COLO668 (cell line): ENCODE measurements at regions not wholly inside any gene's neighbourhood (a gene's known extent, or its start where the extent isn't known, plus 50 kb on each side); places are given as distances from the start of the nearest gene placed in this dataset.

ENCODE experiments used
- DNase-seq: peaks from one replicate; lab custom pipeline; 2025; ENCODE audit not compliant: unreplicated experiment; lab: John Stamatoyannopoulos, UW

DNA sequence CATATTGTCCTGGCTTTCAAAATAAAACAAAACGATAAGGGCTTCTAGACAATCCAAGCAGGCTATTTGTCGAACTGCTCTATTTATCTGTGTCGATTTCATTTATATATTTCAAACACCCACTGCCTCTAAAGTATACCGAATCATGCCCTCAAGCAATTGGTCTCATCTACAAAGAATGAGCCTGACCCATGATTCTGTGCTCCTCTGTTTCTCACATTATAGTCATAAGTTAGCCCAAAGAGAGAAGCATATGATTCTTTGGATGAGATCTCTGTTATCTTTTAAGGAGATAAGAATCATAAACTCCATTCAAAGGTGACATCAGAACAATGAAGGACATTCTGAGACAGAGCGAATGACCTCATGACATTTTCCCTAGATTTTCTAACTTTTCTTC lies 191.1 kb downstream of the MAP2K6 start:
- no peak for DNase-seq

- DNase-seq = no peak
These were observed 191.8 kb downstream of the MAP2K6 start for GRCh38 chr17:69606142-69606800.

DNA sequence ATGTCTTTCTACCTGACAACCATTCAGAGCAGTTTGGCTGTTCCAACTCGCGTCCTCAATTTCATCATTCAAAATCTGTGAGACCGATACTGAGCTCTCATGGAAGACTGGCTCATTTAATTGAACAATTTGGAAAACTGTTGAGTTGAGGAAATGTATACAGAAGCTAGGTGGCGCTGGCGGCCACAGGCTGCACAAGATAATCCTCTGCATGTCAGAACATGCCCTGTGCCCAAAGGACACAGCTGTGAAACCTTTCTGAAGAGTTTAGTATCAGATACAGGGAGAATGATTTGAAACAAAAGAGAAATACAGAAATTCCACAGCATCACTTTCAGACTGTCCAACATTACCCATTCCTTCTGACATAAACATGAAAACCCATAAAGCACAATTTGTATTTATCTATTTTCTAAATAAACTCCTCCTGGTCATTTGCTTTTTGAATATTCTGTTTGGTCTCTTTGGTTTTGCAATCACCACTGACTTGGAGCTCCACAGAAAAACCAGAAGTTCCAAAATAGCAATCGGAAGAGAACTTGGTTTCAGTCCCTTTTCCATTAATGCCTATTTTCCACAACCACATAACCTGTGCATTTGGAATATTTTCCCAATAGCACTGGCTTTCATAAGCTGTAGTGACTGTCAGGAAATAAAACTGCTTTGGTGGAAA lies 192.8 kb downstream of the MAP2K6 start:
- DNase-seq = peak; percentile 57

DNA sequence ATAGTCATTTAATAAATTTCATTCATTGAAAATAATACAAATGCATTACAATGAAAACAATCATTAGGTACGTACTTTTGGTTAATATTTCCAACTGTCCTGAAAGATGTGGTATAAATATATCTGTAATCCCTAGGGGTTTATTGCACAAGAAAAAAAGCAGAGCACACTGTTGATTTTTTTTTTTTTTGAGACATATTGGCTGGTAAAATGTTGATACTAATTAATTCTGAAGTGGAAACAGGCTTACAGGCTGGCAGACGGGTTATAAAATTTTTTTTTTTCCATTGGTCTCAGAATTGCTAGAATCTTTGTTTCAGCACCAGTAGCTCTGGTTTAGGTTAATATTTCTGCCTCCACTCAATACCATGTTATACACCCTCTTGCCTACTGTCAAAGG lies 193.6 kb downstream of the MAP2K6 start:
- DNase-seq = no peak

GRCh38 chr17:69608808-69609472 lies 194.4 kb downstream of the MAP2K6 start:
- DNase-seq = no peak

DNA sequence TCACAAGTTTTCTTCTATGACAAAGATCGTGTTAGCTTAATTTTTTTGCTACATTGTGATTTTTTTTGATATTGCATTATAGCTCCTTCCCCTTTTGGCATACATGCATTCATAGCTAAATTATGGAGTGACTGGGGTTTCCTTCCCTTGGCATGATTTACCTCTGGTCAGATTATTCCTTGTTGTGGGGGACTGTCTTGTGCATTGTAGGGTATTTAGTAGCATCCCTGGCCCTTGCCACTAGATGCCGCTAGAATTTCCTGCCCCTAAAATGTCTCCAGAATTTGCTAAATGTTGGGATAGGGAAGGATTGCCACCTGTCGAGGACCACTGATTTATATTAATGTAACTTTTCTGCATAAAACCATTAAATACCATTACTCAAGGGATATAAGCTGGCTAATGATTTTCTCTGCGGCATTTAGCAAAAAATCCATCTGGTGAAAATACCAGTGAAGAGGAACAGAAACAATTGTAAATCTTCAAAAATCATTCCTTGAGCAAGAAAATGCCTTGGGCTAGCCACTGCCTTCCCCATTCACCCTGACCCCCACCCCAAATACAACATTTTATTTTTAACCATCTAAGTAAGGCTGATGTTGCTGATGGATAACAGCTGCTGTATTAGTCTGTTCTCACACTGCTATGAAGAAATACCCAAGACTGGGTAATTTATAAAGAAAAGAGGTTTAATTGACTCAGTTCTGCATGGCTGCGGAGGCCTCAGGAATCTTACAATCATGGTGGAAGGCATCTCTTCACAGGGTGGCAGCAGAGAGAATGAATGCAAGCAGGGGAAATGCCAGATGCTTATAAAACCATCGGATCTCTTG lies 195.2 kb downstream of the MAP2K6 start:
- DNase-seq = peak; percentile 1

- DNase-seq = no peak
These were observed 205.9 kb downstream of the MAP2K6 start for GRCh38 chr17:69620363-69620762.

DNA sequence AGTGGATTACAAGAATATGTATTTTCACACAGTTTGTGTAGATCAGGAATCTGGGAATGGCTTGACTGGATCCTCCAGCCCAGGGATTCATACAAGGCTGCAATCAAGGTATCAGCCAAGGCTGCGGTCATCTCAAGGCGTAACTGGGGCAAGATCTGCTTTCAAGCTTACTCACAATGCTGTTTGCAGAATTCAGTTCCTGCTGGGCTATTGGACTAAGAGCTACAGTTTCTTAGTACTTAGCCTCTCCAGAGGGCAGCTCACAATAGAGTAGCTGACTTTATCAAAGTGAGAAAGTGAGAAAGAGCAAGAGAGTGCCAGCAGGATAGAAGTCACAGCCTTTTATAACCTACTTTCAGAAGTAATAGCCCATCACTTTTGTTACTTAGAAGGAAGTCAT lies 211.0 kb downstream of the MAP2K6 start:
- DNase-seq = no peak

- DNase-seq = no peak
These were observed 215.6 kb downstream of the MAP2K6 start for GRCh38 chr17:69630056-69630635.

- DNase-seq = no peak
These were observed 220.3 kb downstream of the MAP2K6 start for GRCh38 chr17:69634844-69635243.

DNA sequence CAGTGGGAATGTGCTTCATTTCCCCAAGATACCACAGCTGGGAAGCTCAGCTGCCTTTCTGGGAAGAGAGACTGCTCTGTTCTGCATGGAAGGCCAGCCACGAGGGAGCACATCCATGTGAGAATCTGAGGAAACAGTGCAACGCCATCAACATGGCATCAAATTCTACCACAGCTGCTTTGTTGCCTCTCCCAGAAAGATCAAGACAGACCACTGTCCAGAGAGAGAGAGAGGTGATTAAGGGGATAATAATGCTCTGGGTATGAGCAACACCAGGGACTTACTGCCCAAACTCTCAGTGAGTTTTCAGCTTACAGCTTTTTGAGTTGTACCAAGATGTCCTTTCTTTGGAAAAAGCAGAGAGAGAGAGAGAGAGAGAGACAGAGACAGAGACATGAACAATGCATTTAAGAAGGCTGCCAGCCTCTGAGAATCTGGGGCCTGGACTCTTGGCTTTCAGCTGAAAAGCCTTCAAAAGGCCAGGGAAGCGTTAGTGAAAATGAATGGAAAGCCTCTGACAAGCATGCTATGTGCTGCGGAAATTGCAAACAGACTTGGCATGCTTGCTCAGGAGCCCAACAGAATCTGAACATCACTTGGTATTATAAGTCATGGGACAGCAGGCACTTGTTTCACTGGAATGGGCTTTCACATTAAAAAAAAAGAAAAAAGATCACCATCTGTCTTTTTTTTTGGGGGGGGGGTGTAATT lies 223.1 kb downstream of the MAP2K6 start:
- no peak for DNase-seq

DNA sequence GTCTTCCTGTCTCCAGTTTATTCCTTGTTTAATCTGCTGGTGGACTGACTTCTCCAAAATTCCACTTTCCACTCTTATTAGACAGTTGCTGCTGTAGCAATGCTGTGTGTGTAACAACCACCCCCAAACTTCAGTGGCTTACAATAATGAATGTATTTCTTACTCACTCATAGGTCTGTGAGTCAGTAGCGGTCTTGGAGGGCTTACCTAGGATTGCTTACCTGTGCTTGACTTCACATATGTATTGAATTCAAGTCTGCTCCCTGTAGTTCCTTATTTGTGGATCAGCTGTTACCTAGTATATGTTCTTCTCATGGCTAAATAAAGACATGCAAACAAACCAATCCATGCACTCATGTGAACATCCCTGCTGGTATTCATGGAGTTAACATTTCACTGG lies 224.6 kb downstream of the MAP2K6 start:
- no peak for DNase-seq

DNA sequence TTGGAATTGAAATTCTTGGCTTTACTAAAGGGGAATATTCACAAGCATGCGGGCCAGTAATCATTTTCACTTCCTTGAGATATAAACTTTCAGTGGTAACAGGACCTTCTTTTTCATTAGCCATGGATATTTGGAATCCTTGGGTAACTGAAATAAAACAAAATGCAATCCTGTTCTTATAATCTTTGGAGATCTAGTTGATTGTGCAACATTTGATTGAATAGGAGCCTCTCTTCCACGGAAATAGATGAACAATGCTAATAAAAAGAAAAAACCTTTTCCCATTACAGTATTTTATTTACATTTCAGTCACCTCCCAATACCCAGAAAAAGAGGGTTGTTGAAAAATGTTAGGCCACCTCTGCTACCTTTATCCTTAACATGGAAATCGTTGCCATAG lies 225.6 kb downstream of the MAP2K6 start:
- no peak for DNase-seq

GRCh38 chr17:69643686-69644085 lies 229.2 kb downstream of the MAP2K6 start:
- no peak for DNase-seq

- no peak for DNase-seq
These were observed 232.2 kb downstream of the MAP2K6 start for GRCh38 chr17:69646729-69647128.

DNA sequence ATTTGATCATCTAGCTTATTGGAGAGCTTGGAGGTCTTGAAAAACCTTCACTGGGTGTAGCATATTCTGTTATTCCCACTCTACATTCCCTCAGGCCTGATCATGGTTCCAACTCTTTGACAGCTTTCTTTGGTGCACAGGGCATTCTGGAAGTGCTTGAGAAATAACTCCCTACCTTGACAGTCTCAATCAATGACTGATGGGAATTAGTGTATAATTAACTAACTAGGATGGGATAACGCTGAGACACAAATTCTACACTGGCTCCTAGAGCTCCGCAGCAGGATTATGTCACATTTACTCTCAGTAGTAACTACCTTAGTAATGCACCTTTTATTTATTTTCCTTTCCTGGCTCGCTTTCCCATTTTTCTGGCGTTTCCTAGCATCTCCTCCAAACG lies 236.4 kb downstream of the MAP2K6 start:
- no peak for DNase-seq

DNA sequence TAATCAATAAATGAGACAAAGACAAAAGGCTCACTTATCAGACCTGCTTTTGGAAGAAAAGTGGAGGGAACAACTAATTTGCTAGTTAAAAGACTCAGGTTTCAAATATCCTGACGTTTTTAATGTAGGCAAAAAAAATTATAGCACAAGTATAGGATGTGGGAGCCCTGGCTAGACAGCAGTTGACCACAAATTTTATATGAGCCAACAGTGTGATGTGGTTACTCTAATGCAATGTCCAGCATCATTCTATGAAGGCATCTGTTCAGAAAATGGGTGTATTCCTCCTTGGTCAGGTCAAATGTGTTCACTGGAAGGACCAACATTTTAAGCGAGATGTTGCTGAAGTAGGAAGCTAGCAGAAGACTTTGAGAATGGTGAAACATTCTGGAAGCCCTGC lies 237.4 kb downstream of the MAP2K6 start:
- DNase-seq = no peak

GRCh38 chr17:69654981-69655855 lies 240.7 kb downstream of the MAP2K6 start:
- DNase-seq = no peak

- DNase-seq = no peak
These were observed 241.4 kb downstream of the MAP2K6 start for GRCh38 chr17:69655902-69656301.
